ENCODE measurements at regions not wholly inside any gene's neighbourhood (a gene's known extent, or its start where the extent isn't known, plus 50 kb on each side); places are given as distances from the start of the nearest gene placed in this dataset.
"Not testable (repeated sequence)": the region's sequence is repeated elsewhere in the genome, so short reads cannot be mapped to it uniquely, and the experiment has no call there.

- not testable (repeated sequence) for DNase-seq (ENCODE audit: low spot score)
These were observed 76.9 kb upstream of the HNRNPA1L2 start for GRCh38 chr13:52565324-52565723.

GRCh38 chr13:52569904-52570602 lies 72.2 kb upstream of the HNRNPA1L2 start:
- DNase-seq (ENCODE audit: low spot score) = peak; percentile 30

GRCh38 chr13:52571163-52571562 lies 71.1 kb upstream of the HNRNPA1L2 start:
- not testable (repeated sequence) for DNase-seq (ENCODE audit: low spot score)

- DNase-seq (ENCODE audit: low spot score) = not testable (repeated sequence)
These were observed 59.3 kb upstream of the HNRNPA1L2 start for GRCh38 chr13:52582962-52583361.

Measured in kidney capillary endothelial cell (primary cell).